Dendritic cell treated with granulocyte-macrophage colony-stimulating factor and Interleukin-4, amounts not matched to agents 40 ng/mL and 50 ng/mL, for 4 days (primary cell): ENCODE measurements at regions not wholly inside any gene's neighbourhood (a gene's known extent, or its start where the extent isn't known, plus 50 kb on each side); places are given as distances from the start of the nearest gene placed in this dataset.
"Not testable (repeated sequence)": the region's sequence is repeated elsewhere in the genome, so short reads cannot be mapped to it uniquely, and the experiment has no call there.

Source experiments
- H3K27ac Mint-ChIP-seq: one replicate; pipeline ENCODE4 v1.8.0; 2022; ENCODE audit warnings: mild to moderate bottlenecking, mixed read lengths
- H3K27me3 Mint-ChIP-seq: one replicate; pipeline ENCODE4 v1.8.0; 2022; ENCODE audit warnings: mild to moderate bottlenecking, mixed read lengths
- H3K36me3 Mint-ChIP-seq: one replicate; pipeline ENCODE4 v1.8.0; 2022; ENCODE audit warnings: low read depth, mixed read lengths
- H3K4me1 Mint-ChIP-seq: one replicate; pipeline ENCODE4 v1.8.0; 2022; ENCODE audit warnings: low read depth, mixed read lengths
- H3K4me3 Mint-ChIP-seq: one replicate; pipeline ENCODE4 v1.8.0; 2022; ENCODE audit warnings: mild to moderate bottlenecking, moderate library complexity, mixed read lengths
- H3K9me3 Mint-ChIP-seq: one replicate; pipeline ENCODE4 v1.8.0; 2022; ENCODE audit warnings: mixed read lengths
- intact Hi-C: fragments of 100-400 bp; cut with micrococcal nuclease; formaldehyde crosslinking; loops from one replicate; pipeline ENCODE4 v1.15.0; 2022

GRCh38 chr4:160567634-160568033, 1464.8 kb downstream of the RAPGEF2 start:
- Mint-ChIP-seq H3K27ac (no peak overlapping the region), H3K9me3 (no peaks in the 10 kb centered on the region), H3K4me3 (no peak overlapping the region), H3K27me3 (no peaks in the 10 kb centered on the region), H3K36me3 (no peaks in the 10 kb centered on the region), H3K4me1 (no peaks in the 10 kb centered on the region)
- intact Hi-C loops, result no loop called here

DNA sequence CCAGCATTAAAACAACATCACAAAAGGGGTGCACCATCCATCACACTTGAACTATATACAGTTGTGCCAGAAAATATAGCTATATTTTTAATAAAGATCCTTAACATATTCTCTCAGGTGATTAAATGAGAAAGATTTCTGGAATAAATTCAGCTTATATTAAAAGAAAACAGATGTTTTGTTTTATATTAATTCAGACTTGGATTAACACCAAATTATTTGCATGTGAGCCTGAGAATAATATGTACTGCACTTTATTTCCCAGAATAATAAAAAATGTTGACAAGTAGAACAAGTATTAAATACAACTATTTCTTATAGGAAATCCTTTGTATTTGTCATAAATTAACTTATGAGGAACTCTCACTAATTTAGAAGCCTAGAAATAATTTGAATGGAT, 1467.4 kb downstream of the RAPGEF2 start:
- no peaks in the 10 kb centered on the region for H3K36me3 Mint-ChIP-seq
- H3K9me3 Mint-ChIP-seq, result no peaks in the 10 kb centered on the region
- H3K4me3 Mint-ChIP-seq, result no peak overlapping the region
- H3K27ac Mint-ChIP-seq, result no peak overlapping the region
- intact Hi-C loops, result no loop called here
- no peaks in the 10 kb centered on the region for H3K27me3 Mint-ChIP-seq
- no peaks in the 10 kb centered on the region for H3K4me1 Mint-ChIP-seq

GRCh38 chr4:160574272-160574671, 1471.4 kb downstream of the RAPGEF2 start:
- H3K4me1 Mint-ChIP-seq, H3K4me3 Mint-ChIP-seq, H3K9me3 Mint-ChIP-seq, H3K27me3 Mint-ChIP-seq, H3K36me3 Mint-ChIP-seq, H3K27ac Mint-ChIP-seq, intact Hi-C loops: not testable (repeated sequence)

GRCh38 chr4:160580581-160580980, 1477.7 kb downstream of the RAPGEF2 start:
- Mint-ChIP-seq H3K9me3 (no peaks in the 10 kb centered on the region), H3K27ac (no peak overlapping the region), H3K36me3 (no peaks in the 10 kb centered on the region), H3K4me3 (no peak overlapping the region), H3K4me1 (no peaks in the 10 kb centered on the region), H3K27me3 (no peaks in the 10 kb centered on the region)
- intact Hi-C loops, result no loop called here

- no peak overlapping the region for H3K4me3 Mint-ChIP-seq
- no peak overlapping the region for H3K27ac Mint-ChIP-seq
- H3K9me3 Mint-ChIP-seq, result no peaks in the 10 kb centered on the region
- H3K27me3 Mint-ChIP-seq, result no peaks in the 10 kb centered on the region
- H3K4me1 Mint-ChIP-seq, result no peaks in the 10 kb centered on the region
- intact Hi-C loops, result no loop called here
- no peaks in the 10 kb centered on the region for H3K36me3 Mint-ChIP-seq
Observed at GRCh38 chr4:160592258-160592657, 1489.4 kb downstream of the RAPGEF2 start.

DNA sequence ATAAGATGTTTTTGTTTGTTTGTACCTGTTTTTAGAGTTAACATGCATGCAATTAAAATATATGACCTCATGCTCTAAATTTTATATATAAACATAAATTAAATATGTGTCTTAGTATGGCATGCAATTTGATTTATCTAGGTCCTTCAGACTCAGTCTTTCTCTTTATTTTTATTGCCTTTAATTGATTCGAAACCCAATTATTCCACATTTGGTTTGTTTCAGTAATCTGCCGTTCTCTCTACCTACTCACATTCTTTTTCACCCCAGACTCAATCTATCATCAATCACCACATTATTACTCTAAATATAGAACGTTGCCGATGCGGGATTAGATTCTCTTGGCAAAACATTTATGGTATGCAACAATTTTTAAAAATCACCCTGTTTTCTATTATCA, 1492.8 kb downstream of the RAPGEF2 start:
- Mint-ChIP-seq H3K9me3 (no peaks in the 10 kb centered on the region), H3K27ac (no peak overlapping the region), H3K4me3 (no peak overlapping the region), H3K4me1 (no peaks in the 10 kb centered on the region), H3K27me3 (no peaks in the 10 kb centered on the region), H3K36me3 (no peaks in the 10 kb centered on the region)
- intact Hi-C loops, result no loop called here

- Mint-ChIP-seq H3K36me3 (no peaks in the 10 kb centered on the region), H3K9me3 (peaks cover 9% of the 10 kb centered on the region), H3K4me3 (no peak overlapping the region), H3K27ac (no peak overlapping the region), H3K4me1 (no peaks in the 10 kb centered on the region), H3K27me3 (no peaks in the 10 kb centered on the region)
- intact Hi-C loops, result no loop called here
Observed at GRCh38 chr4:160604541-160604940, 1501.7 kb downstream of the RAPGEF2 start.

- H3K36me3 Mint-ChIP-seq, result no peaks in the 10 kb centered on the region
- intact Hi-C loops, result no loop called here
- H3K27me3 Mint-ChIP-seq, result no peaks in the 10 kb centered on the region
- H3K27ac Mint-ChIP-seq, result no peak overlapping the region
- H3K4me1 Mint-ChIP-seq, result no peaks in the 10 kb centered on the region
- no peak overlapping the region for H3K4me3 Mint-ChIP-seq
- peaks cover 9% of the 10 kb centered on the region for H3K9me3 Mint-ChIP-seq
Observed at GRCh38 chr4:160611181-160611580, 1508.3 kb downstream of the RAPGEF2 start.

GRCh38 chr4:160631044-160631443, 1528.2 kb downstream of the RAPGEF2 start:
- no peak overlapping the region for H3K27ac Mint-ChIP-seq
- H3K4me3 Mint-ChIP-seq, result no peak overlapping the region
- H3K9me3 Mint-ChIP-seq, result peaks cover 14% of the 10 kb centered on the region
- H3K36me3 Mint-ChIP-seq, result no peaks in the 10 kb centered on the region
- intact Hi-C loops, result no loop called here
- no peaks in the 10 kb centered on the region for H3K4me1 Mint-ChIP-seq
- no peaks in the 10 kb centered on the region for H3K27me3 Mint-ChIP-seq

DNA sequence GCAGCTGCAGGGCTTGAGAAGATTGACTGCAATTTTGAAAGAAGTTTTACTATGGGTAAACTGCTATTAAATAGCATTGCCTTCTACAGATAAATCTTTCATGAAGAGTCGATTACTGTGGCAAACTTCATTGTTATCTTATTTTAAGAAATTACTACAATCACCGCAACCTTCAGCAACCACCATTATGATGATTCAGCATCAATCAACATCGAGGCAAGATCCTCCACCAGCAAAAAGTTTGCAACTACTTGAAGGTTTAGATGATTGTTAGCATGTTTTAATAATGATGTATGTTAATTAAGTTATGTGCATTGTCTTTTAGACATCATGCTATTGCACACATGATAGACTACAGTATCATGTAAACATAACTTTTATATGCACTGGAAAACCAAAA, 1511.0 kb downstream of the FSTL5 start:
- intact Hi-C loops, result no loop called here
- Mint-ChIP-seq H3K4me3 (no peak overlapping the region), H3K9me3 (no peaks in the 10 kb centered on the region), H3K36me3 (no peaks in the 10 kb centered on the region), H3K4me1 (no peaks in the 10 kb centered on the region), H3K27ac (no peak overlapping the region), H3K27me3 (no peaks in the 10 kb centered on the region)

DNA sequence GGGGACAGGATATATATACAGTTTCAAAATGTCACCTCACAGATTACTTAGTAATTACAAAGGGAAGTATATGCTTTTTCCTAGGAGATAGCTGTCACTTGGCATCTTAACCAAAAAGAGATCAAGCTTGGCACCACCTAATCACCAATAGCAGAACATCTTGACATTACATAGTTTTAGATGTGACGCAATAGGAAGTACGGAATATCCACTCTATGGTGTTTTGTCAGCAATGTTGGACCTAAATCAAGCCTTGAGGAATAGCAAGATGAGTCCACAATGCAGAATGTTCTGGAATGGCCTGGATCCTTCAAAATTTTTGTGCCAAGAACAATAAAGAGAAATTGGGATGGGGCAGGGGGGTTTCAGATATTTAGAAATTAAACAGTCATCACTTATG, 1488.2 kb downstream of the FSTL5 start:
- peaks cover 9% of the 10 kb centered on the region for H3K9me3 Mint-ChIP-seq
- H3K4me3 Mint-ChIP-seq, result no peak overlapping the region
- no peaks in the 10 kb centered on the region for H3K4me1 Mint-ChIP-seq
- no peaks in the 10 kb centered on the region for H3K27me3 Mint-ChIP-seq
- no peaks in the 10 kb centered on the region for H3K36me3 Mint-ChIP-seq
- no peak overlapping the region for H3K27ac Mint-ChIP-seq
- intact Hi-C loops, result no loop called here

DNA sequence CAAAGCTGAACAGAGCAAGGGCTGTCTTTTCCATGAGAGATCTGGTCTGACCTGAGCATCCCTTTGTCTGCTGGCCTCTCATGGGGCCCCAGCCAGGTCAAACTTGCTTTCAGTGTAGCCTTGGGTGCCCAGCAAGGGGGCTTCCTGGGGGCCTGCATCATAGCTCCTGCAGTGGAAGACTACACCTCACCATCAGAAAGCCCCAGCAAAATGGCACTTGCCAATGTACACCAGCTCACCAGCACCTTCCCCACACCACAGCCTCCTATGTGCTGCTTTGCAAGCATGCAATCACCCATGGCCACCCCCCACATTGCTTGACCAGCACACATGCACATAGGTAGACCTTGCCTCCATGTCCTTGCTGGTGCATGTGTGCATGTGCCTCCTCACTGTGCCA, 1478.1 kb downstream of the FSTL5 start:
- Mint-ChIP-seq H3K27ac (no peak overlapping the region), H3K9me3 (peaks cover 8% of the 10 kb centered on the region), H3K36me3 (no peaks in the 10 kb centered on the region), H3K4me3 (no peak overlapping the region), H3K4me1 (no peaks in the 10 kb centered on the region), H3K27me3 (no peaks in the 10 kb centered on the region)
- intact Hi-C loops, result no loop called here

DNA sequence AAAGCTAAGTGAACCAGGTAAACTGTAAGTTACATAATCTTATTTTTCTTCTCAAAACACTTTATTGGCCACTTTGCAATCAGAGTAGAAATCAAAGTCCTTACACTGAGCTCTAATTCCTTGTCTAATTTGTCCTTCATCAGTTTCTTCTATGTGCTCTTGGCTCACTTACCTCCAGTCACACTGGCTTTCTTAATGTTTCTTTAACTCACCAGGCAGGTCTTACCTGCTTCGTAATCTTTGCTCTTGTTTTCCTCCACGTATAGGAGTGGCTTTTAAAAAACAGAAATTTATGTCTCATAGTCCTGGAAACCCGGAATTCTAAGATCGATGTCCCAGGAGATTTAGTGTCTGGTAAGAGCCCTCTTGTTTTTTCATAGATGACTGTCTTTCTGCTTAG, 1462.1 kb downstream of the FSTL5 start:
- H3K4me1 Mint-ChIP-seq, result no peaks in the 10 kb centered on the region
- H3K4me3 Mint-ChIP-seq, result no peak overlapping the region
- H3K27me3 Mint-ChIP-seq, result no peaks in the 10 kb centered on the region
- intact Hi-C loops, result no loop called here
- no peaks in the 10 kb centered on the region for H3K36me3 Mint-ChIP-seq
- H3K27ac Mint-ChIP-seq, result no peak overlapping the region
- H3K9me3 Mint-ChIP-seq, result peaks cover 10% of the 10 kb centered on the region

DNA sequence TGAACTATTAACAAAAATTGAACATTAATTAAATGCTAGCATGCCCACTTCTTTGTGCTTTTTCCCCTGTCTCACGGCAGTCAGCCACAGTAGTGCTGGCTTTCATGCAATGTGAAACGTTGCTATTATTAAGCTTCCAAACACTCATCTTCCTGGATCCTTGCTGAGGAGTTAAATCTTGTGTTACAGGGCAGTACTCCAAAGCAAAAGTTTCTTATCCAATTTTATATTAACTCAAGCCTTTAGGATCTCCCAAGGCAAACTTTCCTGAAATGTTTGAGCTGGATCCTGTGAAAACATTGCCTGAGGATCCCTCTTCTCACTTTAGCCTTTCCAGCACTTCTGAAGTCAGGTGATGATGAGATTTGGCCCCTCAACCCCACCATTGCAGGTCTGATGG, 1454.8 kb downstream of the FSTL5 start:
- no peaks in the 10 kb centered on the region for H3K9me3 Mint-ChIP-seq

GRCh38 chr4:160709546-160709945, 1454.3 kb downstream of the FSTL5 start:
- Mint-ChIP-seq H3K27ac (no peak overlapping the region), H3K4me1 (no peaks in the 10 kb centered on the region), H3K27me3 (no peaks in the 10 kb centered on the region), H3K36me3 (no peaks in the 10 kb centered on the region), H3K9me3 (no peaks in the 10 kb centered on the region), H3K4me3 (no peak overlapping the region)
- intact Hi-C loops, result no loop called here

More for the DNA sequence above, 1454.8 kb downstream of the FSTL5 start:
- Mint-ChIP-seq H3K27ac (no peak overlapping the region), H3K4me1 (no peaks in the 10 kb centered on the region), H3K36me3 (no peaks in the 10 kb centered on the region), H3K27me3 (no peaks in the 10 kb centered on the region), H3K4me3 (no peak overlapping the region)
- intact Hi-C loops, result no loop called here

GRCh38 chr4:160716551-160716950, 1447.2 kb downstream of the FSTL5 start:
- no peaks in the 10 kb centered on the region for H3K4me1 Mint-ChIP-seq
- H3K27ac Mint-ChIP-seq, result no peak overlapping the region
- H3K4me3 Mint-ChIP-seq, result no peak overlapping the region
- no peaks in the 10 kb centered on the region for H3K36me3 Mint-ChIP-seq
- H3K9me3 Mint-ChIP-seq, result no peaks in the 10 kb centered on the region
- H3K27me3 Mint-ChIP-seq, result no peaks in the 10 kb centered on the region
- intact Hi-C loops, result no loop called here
